HUDEP-2 (cell line): ENCODE measurements at regions not wholly inside any gene's neighbourhood (a gene's known extent, or its start where the extent isn't known, plus 50 kb on each side); places are given as distances from the start of the nearest gene placed in this dataset.
"Not testable (repeated sequence)": the region's sequence is repeated elsewhere in the genome, so short reads cannot be mapped to it uniquely, and the experiment has no call there.

ENCODE experiments used
- DNase-seq, 76 experiments: peaks; one replicate each; lab custom pipeline; 2025; ENCODE audit not compliant: unreplicated experiment in 76 of 76; lab: John Stamatoyannopoulos, UW

- no peak for DNase-seq
These were observed 493.8 kb upstream of the ZFP42 start for GRCh38 chr4:187501731-187502130.

DNA sequence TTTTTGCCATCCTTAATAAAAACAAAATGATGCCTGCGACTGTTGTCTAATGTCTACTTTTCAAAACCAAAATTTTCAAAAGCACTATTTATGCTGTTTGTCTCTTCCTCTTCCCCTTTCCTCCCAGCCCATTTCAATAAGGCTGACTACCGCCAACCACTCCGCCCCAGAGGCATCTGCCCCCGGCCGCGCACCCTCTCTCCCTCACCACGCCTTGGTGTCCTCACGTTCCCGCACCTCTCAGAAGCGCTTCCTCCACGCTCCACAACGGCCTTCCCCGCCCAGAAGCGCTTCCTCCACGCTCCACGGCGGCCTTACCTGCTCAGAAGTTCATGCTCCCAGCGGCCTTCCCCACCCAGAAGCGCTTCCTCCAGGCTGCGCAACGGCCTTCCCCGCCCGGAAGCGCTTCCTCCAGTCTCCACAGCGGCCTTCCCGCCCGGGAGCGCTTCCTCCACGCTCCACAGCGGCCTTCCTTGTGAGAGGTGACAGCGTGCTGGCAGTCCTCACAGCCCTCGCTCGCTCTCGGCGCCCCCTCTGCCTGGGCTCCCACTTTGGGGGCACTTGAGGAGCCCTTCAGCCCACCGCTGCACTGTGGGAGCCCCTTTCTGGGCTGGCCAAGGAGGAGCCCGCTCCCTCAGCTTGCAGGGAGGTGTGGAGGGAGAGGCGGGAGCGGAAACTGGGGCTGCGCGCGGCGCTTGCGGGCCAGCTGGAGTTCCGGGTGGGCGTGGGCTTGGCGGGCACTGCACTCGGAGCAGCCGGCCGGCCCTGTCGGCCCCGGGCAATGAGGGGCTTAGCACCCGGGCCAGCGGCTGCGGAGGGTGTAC is 490.4 kb upstream of the ZFP42 start:
- DNase-seq, result no peak

DNA sequence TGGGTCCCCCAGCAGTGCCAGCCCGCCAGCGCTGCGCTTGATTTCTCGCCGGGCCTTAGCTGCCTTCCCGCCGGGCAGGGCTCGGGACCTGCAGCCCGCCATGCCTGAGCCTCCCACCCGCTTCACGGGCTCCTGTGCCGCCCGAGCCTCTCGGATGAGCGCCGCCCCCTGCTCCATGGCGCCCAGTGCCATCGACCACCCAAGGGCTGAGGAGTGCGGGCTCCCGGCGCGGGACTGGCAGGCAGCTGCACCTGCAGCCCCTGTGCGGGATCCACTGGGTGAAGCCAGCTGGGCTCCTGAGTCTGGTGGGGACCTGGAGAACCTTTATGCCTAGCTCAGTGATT is 489.8 kb upstream of the ZFP42 start:
- DNase-seq, result not testable (repeated sequence)

DNA sequence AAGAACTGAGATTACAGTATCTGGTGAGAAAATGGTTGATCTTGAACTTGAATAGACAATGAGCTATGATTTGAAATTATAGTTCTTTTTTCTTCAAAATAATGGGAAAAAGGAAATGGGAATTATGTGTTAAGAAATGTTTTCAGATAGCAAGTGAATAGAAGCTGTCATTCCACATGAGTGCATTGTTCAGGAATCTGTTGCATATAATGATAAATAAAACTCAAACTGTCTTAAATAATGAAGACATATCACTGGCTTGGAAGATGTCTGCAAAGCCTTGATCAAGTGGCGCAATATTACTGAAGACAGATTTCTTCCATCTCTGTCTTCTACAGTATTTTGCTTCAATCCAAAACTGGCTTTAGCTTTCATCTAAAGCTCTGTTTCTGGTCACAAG is 479.3 kb upstream of the ZFP42 start:
- DNase-seq, result no peak

DNA sequence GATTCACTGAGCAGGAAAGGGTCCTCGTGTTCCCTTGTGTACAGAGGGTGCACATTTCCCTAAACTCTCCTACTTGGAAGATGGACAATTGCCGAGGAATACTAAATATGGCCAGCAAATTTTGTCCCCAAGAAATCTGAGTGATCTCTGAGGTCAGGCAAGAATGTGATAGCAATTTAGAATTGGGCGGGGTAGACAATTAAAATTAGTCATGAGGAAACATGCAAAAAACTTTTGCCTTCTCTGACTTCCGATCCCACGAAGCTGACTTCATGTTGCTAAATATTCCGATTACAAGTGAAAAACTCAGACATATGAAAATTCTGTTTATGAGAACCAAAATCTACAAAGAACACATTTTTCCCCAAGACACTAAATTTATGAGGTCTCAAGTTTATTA is 453.9 kb upstream of the ZFP42 start:
- no peak for DNase-seq

- no peak for DNase-seq
These were observed 451.0 kb upstream of the ZFP42 start for GRCh38 chr4:187544461-187545053.

DNA sequence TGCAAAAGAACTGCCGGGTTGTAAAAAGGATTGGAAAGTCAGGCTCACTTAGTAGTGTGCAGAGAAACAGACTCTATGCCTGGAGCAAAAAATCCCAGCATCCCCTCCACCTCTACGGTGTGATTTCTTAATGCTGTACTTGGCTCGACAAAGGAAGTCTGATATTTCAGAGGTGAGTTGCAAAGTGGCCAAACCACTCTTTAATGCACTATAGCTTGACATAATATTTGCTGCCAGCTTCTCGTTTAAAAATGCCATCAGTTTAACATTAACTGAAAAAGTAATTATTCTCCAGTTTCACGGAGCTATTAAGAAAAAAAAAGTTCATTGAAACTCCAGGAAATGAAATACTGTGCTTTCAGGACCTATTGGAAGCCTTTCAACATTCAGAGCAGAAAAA is 448.3 kb upstream of the ZFP42 start:
- DNase-seq, result no peak

GRCh38 chr4:187550256-187550950 is 445.2 kb upstream of the ZFP42 start:
- DNase-seq, result no peak

- DNase-seq, result no peak
These were observed 442.8 kb upstream of the ZFP42 start for GRCh38 chr4:187552781-187553180.

DNA sequence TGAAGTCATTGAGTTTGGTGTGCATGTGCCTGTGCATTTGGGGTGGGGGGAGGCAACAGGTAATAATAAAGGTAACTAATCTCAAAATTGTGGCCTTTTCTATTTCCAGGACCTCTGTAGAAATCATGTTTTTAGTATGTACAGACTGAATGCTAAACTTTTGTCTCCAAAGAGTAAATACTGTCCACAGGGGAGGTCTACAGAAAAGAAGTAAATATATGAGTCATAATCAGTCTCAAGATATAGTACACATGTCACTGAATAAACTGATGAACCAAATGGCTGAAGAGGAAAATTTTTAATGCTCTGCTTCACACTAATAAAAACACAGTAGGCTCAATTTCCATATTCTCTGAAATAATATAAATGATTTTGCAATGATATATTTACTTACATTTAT is 440.4 kb upstream of the ZFP42 start:
- DNase-seq, result no peak

DNA sequence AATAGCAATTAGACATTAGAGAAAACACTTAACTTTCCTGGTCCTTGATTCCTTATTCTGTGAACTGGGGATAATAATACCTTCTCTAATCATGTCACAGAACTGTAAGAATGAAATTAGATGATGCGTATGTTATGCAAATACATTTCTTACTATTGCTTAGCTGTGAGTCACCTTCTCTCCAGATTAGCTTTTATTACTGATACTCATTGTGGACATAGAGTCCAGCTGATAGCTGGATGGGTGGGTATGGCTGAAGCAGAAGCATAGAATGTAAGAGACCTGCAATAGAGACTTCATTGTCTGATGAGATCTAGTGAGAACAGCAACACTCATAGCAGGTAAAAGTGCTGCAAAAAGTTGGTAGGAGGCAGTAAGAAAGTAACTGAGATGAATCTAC is 437.2 kb upstream of the ZFP42 start:
- no peak for DNase-seq

GRCh38 chr4:187562345-187562744 is 433.2 kb upstream of the ZFP42 start:
- DNase-seq, result no peak

DNA sequence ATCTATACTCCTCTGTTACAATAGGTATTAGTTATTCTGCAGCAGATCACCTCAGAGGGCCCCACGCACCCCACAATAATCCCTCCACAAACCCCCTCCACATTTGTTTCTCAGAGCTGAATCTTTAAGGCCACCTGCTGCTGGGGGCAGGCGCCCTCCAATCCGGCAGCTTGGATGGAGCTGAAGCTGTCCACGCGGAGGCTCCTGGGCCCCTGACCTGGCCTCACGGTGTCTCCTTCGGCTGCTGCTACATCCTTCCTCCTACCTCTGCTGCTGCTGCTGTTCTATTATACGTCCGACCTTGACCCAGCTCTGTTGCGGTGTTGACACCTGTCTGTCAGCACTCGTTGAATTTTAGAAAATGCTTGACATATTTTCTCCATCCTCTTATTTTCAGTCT is 430.2 kb upstream of the ZFP42 start:
- no peak for DNase-seq

DNA sequence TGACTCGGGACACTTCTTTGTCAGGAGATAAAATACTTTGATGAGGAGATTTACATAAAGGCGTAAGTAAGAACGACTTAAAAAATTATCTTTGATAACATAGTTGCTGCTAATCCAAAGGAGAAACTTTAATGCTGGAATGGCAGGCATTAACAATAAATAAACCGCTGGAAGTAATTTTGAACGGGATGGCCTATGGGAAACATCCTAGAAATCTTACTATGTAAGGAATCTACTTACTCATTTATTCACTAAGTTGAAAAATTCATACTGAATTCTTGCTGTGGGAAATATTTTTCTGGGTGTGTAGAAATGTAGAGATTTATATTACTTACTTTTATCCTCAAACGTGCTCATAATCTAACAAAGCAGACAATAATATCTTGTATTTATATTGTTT is 425.7 kb upstream of the ZFP42 start:
- DNase-seq, result no peak

- no peak for DNase-seq
These were observed 419.9 kb upstream of the ZFP42 start for GRCh38 chr4:187575706-187576105.

GRCh38 chr4:187576751-187577150 is 418.8 kb upstream of the ZFP42 start:
- DNase-seq, result no peak

- DNase-seq, result no peak
These were observed 417.6 kb upstream of the ZFP42 start for GRCh38 chr4:187577941-187578480.

DNA sequence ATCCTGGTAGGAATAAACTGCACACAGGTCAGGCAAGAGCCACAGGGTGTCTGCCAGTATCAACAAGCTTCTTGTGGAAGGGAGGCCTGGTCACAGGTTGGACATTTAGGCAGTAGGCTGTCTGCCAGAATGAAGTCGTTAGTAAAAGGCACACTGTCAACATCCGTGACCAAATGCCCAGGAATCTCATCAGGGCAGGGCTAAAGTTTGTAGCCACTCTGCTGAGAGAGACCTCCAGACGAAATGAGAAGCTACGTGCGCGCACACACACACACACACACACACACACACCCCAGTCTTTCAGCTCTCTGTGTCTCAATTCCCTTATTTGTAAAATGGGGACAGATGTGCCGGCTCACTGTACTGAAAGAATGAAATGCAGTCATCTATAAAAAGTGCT is 408.7 kb upstream of the ZFP42 start:
- no peak for DNase-seq

DNA sequence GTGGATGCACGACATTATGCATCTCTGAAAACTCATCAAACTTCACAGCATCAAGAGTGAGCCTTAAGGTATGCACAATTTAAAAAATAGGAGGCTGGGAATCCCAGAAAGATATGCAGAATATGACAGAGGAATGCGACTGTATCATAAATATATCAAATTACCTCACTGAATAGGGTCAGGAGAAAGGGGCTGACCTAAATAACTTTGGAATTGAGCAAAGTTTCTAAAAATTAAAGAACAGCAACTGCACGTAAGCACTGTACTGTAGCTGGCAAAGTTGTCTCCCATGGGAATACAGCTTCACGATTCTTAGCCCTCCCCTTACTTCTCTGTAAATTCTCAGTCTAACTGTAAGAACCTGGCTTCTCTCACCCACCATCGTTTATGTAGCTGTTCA is 397.4 kb upstream of the ZFP42 start:
- no peak for DNase-seq

GRCh38 chr4:187602339-187603092 is 393.1 kb upstream of the ZFP42 start:
- DNase-seq, result no peak
